ENCODE measurements at regions not wholly inside any gene's neighbourhood (a gene's known extent, or its start where the extent isn't known, plus 50 kb on each side); places are given as distances from the start of the nearest gene placed in this dataset.

DNA sequence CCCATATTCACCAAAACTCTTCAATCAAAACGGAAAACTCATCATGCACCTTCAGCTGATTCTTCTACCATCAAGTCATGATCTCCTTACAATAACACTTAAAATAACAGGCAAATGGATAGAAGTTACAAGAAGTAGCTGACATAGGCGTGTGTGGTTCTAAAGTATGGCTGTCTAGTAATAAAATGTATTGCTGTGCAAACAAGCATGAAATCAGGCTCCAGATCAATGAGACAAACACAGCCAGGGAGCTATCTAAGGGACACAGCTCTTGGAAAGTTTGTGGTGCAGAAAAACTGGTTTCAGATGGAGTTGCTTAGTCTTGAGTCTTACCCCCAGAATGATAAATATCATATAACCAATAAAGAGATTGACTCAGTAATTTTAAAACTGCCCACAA lies 434.8 kb upstream of the NOX3 start:
- Histone ChIP-seq H3K4me3 (no peak overlapping the region), H3K4me1 (ENCODE audit: control insufficient read depth in 1 of 2, low read depth in 2 of 2) (no peaks in the 10 kb centered on the region), H3K27me3 (replicated peaks; ENCODE audit: insufficient read depth) (no peaks in the 10 kb centered on the region), H3K36me3 (no peaks in the 10 kb centered on the region), H3K27ac (no peak overlapping the region), H3K9me3 (no peaks in the 10 kb centered on the region)
- DNase-seq (ENCODE audit: low spot score): no peak
- TF ChIP-seq, protein P1, sequence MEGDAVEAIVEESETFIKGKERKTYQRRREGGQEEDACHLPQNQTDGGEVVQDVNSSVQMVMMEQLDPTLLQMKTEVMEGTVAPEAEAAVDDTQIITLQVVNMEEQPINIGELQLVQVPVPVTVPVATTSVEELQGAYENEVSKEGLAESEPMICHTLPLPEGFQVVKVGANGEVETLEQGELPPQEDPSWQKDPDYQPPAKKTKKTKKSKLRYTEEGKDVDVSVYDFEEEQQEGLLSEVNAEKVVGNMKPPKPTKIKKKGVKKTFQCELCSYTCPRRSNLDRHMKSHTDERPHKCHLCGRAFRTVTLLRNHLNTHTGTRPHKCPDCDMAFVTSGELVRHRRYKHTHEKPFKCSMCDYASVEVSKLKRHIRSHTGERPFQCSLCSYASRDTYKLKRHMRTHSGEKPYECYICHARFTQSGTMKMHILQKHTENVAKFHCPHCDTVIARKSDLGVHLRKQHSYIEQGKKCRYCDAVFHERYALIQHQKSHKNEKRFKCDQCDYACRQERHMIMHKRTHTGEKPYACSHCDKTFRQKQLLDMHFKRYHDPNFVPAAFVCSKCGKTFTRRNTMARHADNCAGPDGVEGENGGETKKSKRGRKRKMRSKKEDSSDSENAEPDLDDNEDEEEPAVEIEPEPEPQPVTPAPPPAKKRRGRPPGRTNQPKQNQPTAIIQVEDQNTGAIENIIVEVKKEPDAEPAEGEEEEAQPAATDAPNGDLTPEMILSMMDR (IDR thresholded peaks at IDR 0.05): no peak
- no peak for ATAC-seq (ENCODE audit: insufficient number of reproducible peaks, low FRiP score, low read depth)

DNA sequence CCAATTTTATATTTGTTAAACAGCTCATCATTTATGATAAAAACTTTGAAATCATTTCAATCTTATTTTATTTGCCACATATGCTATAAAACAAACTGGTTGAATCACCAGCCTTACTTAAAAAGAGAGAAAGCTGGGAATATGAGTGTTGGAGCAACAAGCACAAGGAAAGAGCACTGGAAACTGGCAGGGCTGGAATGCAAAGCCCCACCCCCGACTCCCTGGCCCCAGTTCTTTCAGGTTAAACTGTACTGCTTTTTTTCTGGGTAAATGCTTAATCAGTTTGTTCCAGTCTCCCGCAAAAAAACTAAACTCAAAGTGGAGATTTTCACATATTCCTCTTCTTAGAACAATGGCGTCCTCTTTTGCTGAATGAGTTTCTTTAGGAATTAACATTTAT lies 433.8 kb upstream of the NOX3 start:
- no peaks in the 10 kb centered on the region for H3K9me3 ChIP-seq
- ATAC-seq (ENCODE audit: insufficient number of reproducible peaks, low FRiP score, low read depth) (no peak), DNase-seq (ENCODE audit: low spot score) (no peak)
- no peak overlapping the region for H3K27ac ChIP-seq
- TF ChIP-seq, protein P1 (IDR thresholded peaks at IDR 0.05): no peak
- no peaks in the 10 kb centered on the region for H3K27me3 ChIP-seq (replicated peaks; ENCODE audit: insufficient read depth)
- no peak overlapping the region for H3K4me3 ChIP-seq
- H3K36me3 ChIP-seq: no peaks in the 10 kb centered on the region
- H3K4me1 ChIP-seq (ENCODE audit: control insufficient read depth in 1 of 2, low read depth in 2 of 2): no peaks in the 10 kb centered on the region

DNA sequence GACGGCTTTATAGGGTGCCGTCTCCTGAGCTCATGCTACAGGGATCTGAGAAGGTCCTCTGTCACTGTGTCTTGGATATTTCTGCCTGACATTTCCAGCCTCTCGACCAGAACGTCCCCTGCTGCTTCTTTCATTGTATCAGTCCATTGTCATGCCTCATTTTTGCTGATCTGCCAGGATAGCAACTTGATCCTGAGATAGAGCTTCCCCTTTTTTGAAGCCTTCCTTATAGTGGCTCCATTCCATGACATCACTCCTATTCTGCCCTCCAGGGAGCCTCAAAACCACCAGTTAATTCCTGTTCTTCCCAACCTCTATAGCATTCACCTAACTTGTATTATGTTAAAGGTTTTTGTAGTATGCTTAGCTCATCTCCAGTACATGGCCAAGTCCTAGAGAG lies 431.8 kb upstream of the NOX3 start:
- H3K9me3 ChIP-seq: no peaks in the 10 kb centered on the region
- H3K4me1 ChIP-seq (ENCODE audit: control insufficient read depth in 1 of 2, low read depth in 2 of 2): peaks cover 7 to 9% of the 10 kb centered on the region in 2 donors
- H3K4me3 ChIP-seq: no peak overlapping the region
- no peak for ATAC-seq (ENCODE audit: insufficient number of reproducible peaks, low FRiP score, low read depth)
- H3K27me3 ChIP-seq (replicated peaks; ENCODE audit: insufficient read depth): no peaks in the 10 kb centered on the region
- TF ChIP-seq, protein P1 (IDR thresholded peaks at IDR 0.05): no peak
- no peaks in the 10 kb centered on the region for H3K36me3 ChIP-seq
- no peak for DNase-seq (ENCODE audit: low spot score)
- no peak overlapping the region for H3K27ac ChIP-seq

DNA sequence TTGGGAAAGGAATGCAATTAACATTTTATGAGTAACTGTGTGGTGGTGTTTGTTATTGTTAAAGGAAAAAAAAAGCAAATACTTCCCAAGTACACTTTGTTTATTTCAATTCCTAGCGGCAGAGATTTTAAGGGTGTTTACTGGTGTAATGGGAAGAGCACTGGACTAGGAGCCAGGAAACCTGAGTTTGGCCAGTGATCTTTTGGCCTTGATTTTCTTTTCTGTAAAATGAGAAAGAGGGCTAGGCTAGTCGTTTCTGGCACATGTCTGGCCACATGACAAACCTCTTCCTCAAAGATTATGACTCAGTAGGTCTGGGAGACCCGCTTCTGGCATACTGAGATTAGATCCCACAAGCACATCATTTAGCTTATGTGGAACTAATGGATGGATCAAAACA lies 428.1 kb upstream of the NOX3 start:
- DNase-seq (ENCODE audit: low spot score) (no peak), ATAC-seq (ENCODE audit: insufficient number of reproducible peaks, low FRiP score, low read depth) (no peak)
- Histone ChIP-seq H3K27ac (no peak overlapping the region), H3K4me1 (ENCODE audit: control insufficient read depth in 1 of 2, low read depth in 2 of 2) (peaks cover 7 to 9% of the 10 kb centered on the region in 2 donors), H3K4me3 (no peak overlapping the region), H3K9me3 (no peaks in the 10 kb centered on the region), H3K27me3 (replicated peaks; ENCODE audit: insufficient read depth) (no peaks in the 10 kb centered on the region), H3K36me3 (no peaks in the 10 kb centered on the region)
- TF ChIP-seq, protein P1 (IDR thresholded peaks at IDR 0.05): no peak

DNA sequence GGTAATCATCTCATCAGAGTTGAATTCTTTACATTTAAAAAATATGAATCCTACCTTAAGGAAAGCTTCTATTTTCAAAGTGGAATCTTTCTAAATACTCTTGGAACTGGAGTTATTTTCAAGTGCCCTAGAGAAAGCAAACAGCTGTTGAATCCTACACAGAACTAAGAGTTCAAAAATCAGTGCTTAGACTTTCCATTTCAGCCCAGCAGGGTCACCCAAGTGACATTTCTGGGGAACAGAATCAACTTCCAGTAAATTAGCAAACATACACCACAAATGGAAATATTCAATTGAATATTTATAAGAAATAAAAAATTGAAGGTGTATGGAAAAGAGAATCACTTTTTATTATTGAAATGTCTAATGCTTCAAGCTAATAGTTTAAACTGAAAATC lies 427.7 kb upstream of the NOX3 start:
- Histone ChIP-seq H3K9me3 (no peaks in the 10 kb centered on the region), H3K27ac (no peak overlapping the region), H3K4me3 (no peak overlapping the region), H3K36me3 (no peaks in the 10 kb centered on the region), H3K27me3 (replicated peaks; ENCODE audit: insufficient read depth) (no peaks in the 10 kb centered on the region), H3K4me1 (ENCODE audit: control insufficient read depth in 1 of 2, low read depth in 2 of 2) (peaks cover 7 to 9% of the 10 kb centered on the region in 2 donors)
- no peak for DNase-seq (ENCODE audit: low spot score)
- no peak for ATAC-seq (ENCODE audit: insufficient number of reproducible peaks, low FRiP score, low read depth)
- TF ChIP-seq, protein P1 (IDR thresholded peaks at IDR 0.05): no peak

Data from thoracic aorta (tissue), 2 donors.